Stimulated activated CD8-positive, alpha-beta memory T cell treated with anti-CD3 and anti-CD28 coated beads, Interleukin-7, amount 100 ng/mL, for 24 hours (primary cell): ENCODE measurements at regions not wholly inside any gene's neighbourhood (a gene's known extent, or its start where the extent isn't known, plus 50 kb on each side); places are given as distances from the start of the nearest gene placed in this dataset.

Source experiments
- DNase-seq: peaks from one replicate; pipeline ENCODE4 v3.0.0-alpha.2; 2020; ENCODE audit warnings: low read depth

DNA sequence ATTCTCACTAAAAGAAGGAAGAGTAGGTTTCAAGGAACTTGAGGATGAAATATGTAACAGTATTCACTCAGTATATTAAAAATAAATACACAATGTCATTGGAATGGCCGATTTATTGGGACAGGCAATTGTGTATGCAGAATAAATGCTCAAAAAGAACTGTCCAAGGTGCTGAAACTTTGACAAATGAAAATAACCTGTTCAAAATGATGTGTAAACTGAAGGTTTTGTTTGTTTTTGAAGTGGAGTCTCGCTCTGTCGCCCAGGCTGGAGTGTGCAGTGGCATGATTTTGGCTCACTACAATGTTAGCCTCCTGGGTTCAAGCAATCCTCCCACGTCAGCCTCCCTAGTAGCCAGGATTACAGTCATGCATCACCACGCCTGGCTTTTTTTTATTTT, 318.7 kb upstream of the RBFOX1 start:
- no peak for DNase-seq

DNA sequence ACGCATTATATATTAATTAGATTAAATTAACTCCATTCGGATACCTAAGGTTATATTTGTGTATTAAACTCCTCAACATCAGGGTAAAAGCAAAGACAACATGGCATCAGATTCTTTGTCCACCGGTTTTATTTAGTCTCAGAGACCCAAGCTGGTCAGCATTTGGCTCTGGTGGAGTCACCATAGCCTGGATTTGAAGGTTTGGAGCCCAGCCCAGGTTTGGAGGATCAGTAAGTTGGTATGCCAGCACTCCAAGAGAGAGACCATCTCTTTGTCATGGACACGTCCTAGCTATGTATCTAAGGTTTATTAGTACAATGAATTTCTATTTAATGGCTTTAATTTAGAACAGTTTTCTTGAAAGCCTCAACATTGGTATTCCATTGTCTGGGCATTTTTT, 328.4 kb upstream of the RBFOX1 start:
- no peak for DNase-seq

DNA sequence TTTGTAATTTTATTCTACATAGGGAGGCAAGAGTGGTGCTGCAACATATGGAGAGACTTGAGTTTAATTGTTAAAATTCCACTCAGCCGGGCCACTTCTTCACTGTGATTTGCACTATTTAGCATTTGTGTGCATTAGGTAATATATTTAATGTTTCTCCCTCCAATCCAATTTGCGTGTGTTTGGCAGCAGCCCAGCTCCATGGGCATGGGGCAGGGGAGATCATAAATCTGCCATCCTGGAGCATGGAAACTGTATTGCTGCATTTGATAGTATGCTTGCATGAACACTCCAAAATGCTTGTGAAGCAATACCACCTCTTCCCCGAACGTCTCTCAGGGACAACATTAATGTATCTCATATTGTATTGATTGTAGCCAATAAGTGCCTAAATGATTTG, 339.1 kb upstream of the RBFOX1 start:
- DNase-seq, result no peak

DNA sequence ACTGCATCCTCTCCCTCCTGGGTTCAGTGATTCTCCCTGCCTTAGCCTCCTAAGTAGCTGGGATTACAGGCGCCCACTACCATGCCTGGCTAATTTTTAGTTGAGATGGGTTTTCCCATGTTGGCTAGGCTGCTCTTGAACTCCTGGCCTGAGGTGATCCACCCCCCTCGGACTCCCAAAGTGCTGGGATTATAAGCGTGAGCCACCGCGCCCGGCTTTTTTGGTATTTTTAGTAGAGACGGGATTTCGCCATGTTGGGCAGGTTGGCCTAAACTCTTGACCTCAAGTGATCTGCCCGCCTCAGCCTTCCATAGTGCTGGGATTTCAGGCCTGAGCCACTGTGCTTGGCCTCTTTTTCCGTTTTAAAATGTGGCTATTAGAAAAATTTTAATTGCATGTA, 343.8 kb upstream of the RBFOX1 start:
- no peak for DNase-seq

DNA sequence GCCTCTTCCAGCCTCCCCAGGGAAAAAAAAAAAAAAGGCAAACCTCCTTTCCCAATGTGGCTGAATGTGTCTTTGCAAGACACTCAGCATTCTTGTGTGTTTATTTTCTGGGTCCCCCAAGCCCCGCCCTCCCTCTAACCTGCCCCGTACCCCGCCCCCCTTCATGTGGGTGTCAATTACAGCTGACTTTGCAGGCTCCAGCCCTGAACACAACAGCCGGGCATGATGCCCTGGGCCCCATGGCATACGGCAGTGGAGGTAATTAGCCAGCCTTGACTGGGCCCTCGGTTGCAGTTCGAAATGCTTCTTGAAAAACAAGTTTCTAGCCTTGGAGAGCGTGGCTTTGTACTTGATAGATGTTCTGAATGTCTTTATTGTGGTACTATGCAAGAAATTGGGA, 354.7 kb upstream of the RBFOX1 start:
- DNase-seq, result no peak

DNA sequence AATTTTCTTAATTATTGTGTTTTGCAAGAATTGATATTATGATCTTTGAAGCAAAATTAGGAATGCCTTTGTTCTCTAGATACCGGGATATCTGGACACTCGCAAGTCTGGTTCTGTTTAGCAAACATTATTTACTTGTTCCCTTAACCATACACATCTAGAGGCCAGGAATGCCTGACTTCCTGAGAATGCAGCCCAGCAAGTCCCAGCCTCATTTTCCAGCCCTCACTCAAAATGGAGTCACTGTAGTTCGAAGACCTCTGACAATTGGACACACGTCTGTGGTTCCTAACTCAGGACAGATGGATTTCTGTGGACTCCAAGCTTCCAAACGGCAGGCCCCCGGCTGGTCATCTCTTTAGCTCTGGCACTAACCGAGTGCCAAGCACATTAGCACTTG, 355.4 kb upstream of the RBFOX1 start:
- no peak for DNase-seq

DNA sequence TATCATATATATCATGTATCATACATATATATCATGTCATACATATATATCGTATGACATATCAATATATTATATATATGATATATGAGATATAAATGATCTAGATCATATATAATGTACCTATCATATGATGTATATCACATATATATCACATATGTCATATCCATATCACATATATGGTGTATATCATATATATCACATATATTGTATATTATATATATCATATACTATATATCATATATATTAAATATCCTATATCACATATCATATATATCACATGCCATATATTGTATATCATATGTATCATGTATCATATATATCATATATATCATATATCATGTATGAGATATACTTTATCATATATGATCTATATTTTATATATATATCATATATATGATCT, 355.9 kb upstream of the RBFOX1 start:
- DNase-seq, result no peak

DNA sequence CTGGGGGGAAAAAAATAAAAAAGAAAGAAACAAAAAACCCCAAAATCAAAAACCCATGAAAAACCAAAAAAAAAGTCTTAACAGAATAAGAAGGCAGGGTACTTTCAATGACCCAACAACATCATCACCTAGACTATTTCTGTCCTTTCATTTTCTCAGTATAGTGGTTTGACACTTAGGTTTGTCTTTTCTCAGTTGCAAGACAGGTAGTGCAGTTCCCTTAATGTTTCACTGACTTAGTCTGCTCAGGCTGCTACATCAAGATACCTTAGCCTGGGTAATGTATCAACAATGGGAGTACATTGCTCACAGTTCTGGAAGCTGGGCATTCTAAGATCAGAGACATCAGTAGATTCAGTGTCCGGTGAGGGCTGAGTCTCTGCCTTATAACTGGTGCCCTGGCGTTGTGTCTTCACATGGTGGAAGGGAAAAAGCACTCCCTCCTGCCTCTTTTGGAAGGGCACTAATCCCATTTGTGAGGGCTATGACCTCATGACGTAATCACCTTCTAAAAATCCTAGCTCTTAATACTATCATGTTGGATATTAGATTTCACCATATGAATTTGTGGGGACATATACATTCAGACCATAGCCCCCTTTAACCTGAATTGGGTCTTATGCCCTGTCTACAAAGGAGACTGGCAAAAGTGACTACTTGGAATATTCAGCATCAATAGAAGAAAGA, 362.3 kb upstream of the RBFOX1 start:
- DNase-seq, result no peak

DNA sequence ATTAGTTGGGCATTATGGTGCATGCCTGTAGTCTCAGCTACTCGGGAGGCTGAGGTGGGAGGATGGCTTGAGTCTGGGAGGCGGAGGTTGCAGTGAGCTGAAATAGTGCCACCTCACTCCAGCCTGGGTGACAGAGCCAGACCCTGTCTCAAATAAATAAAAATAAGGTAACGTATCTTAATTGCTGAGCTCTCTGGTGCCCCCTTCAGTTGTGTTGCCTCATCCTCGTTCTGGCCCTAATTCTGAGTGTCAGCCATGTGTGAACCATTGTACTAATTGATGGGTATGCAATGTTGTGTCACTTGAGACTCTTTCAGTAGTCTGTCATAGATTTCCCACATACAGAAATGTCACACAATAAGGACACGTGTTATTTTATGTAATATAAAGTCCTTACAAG, 363.1 kb upstream of the RBFOX1 start:
- no peak for DNase-seq

DNA sequence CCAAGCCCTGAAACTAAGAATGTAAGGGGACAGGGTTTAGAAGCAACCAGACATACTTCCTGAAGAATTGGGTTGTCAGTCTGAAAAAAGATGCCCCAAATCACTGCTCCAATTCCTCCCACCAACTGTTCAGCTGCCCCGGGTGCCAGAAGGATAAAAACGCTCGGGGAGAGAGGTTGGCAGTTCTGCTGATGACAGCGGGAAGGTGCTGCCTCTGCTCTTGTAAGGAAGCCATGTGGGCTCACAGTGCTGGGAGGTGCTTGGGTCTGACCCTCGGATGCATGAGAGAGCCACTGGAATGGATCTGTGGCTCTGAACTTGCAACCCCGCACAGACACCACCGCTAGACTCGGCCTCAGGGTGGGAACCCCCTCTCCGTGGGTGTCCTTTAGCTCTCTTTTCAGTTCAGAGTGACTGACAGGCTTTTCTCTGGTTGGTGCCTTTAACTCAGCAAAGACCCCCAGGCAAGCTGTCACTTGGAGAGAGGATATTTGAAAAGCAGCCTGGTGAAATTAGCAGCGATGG, 364.8 kb upstream of the RBFOX1 start:
- no peak for DNase-seq

DNA sequence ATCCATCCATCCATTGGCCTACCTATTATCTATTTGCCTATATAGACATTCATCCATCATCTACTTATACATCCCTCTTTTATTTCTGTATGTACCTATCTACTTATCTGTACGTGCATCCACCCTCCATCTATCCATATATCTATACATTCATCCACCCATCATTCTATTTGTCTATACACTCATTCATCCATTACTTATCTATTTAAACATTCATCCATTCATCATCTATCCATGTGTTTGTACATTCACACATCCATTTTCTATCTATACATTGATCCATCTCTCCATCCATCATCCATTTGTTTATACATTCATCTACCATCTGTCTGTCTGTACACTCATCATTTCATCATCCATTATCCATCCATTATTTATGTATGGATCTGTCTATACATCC, 365.7 kb upstream of the RBFOX1 start:
- no peak for DNase-seq

DNA sequence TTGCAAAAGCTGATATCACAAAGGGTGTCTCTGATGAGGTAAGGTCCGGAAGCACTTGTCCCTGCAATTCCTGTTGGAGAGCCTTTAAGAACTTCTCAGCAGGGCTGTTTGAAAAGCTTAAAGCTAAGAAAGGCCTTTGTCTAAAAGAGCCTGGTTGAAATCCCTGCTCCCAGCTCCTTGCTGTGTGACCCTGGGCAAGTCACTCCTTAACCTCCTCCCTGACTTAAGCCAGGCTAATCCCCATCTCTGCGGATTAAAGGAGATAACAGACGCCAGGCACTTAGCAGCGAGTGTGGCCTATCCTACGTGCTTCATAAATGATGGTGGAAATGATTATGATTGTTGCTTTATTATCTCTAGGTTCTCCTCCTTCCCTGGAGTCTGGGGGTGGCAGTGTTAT, 368.0 kb upstream of the RBFOX1 start:
- DNase-seq, result no peak

DNA sequence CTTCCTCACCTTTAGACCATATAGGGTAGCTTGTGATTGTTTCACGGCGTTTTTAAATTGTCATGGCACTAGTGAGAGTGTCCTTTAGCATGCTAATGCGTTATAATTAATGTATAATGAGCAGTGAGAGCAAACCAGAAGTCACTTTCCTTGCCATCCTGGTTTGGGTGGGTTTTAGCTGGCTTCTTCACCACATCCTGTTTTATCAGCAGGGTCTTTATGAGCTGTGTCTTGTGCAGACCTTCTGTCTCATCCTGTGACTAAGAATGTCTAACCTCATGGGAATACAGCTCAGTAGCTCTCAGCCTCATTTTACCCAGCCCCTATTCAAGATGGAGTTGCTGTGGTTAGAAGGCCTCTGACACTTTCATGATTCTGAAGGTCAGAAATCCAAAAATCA, 370.9 kb upstream of the RBFOX1 start:
- DNase-seq, result no peak

DNA sequence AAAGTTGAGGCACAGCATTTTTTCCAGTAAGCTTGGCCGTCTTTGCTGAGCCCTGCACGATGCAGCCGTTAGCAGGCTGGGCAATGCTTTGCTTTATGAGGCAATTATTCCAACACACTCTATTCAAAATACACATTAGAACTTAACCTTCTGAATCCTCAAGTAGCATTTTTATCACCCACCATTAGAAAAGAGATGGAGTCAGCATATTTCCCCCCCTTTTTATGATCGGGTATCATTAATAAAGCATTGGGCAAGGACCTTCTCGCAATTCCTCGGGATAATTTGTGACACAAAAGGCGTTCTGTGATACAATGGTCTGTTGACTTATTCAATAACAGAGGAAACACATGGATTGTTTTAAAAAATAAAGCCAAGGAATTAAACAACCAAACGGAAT, 374.5 kb upstream of the RBFOX1 start:
- no peak for DNase-seq

DNA sequence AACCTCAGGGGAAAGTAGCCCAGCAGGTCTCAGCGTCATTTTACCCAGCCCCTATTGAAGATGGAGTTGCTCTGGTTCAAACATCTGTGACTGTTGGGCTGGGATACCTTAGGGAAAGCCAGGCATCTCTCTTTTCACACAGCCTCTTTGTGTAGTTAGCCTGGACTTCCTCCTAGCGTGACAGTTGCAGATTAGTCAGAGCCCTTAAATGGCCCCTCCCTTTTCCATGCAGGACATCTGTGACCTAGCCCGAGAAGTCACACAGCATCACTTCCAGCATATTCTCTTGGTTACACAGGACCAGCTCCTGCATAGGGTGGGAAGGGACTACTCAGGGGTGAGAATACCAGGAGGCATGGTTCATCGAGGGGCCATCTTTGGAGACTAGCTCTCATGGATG, 375.0 kb upstream of the RBFOX1 start:
- no peak for DNase-seq

DNA sequence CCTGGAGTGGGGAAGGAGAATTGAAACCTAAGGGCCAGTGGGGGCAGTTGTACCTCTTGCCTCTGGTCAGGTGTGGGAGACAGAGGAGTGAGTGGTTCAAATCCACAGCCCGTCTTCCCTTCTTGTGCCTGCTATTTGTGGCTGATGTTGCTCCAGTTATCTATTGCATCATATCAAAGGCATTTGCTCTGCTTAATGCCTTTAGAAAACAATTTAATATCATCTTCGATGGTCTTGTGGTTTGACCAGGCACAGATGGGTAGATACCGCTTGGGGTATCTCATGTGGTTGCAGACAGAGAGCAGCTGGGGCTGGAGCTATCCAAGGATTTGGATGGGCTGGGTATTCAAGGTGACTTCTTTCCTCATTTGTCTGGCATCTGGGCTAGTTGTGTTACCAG, 376.1 kb upstream of the RBFOX1 start:
- DNase-seq, result no peak

DNA sequence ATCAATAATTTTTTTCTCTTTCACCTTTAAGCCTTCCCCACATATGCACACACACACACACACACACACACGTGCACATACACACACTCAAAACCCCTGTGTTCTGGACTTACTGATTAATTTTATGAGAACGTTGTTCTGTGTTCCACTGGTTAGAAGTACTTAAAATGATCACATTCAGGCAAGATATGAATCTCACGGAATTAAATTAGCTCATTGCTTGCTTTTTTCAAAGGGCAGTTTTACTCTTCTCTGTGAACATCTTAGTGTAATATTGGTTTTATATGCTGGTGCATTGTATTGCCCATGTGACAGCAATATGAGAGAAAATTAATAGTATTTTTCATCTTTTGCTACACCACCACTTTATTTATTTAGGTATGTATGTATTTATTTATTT, 377.3 kb upstream of the RBFOX1 start:
- DNase-seq, result no peak

DNA sequence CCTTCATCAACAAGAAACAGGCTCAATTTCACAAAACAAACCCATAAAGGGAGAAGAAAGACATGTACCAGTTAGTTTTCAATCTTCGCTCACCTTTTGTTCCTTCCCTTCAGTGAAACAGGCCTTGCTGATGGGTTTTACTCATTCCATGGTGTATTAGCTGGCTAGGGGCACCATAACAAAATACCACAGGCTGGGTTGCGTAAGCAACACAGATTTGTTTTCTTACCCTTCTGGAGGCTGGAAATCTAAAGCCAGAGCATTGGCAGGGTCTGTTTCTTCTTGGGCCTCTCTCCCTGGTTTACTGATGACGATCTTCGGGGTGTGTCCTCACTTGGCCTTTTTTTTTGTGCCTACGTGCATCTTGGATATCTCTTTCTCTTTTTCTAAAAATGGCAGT, 383.4 kb upstream of the RBFOX1 start:
- DNase-seq, result no peak

DNA sequence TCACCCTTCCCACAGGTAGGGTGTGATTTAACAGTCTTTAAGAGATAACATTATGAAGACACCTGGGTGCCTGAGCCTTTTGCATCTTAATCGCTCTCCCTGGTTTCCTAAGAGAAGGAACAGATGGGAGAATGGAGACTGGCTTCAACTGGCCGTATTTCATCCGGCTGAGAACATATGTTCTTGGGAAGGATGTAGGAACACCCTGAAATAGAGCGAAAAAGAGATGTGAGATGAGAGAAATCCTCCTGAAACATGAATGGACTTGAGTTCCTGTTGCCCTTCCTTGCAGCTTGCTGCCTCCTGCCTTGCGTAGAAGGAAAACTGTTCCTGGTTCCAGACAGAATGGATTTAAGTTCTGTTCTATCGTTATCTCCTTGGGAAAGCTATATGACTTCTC, 385.4 kb upstream of the RBFOX1 start:
- no peak for DNase-seq

DNA sequence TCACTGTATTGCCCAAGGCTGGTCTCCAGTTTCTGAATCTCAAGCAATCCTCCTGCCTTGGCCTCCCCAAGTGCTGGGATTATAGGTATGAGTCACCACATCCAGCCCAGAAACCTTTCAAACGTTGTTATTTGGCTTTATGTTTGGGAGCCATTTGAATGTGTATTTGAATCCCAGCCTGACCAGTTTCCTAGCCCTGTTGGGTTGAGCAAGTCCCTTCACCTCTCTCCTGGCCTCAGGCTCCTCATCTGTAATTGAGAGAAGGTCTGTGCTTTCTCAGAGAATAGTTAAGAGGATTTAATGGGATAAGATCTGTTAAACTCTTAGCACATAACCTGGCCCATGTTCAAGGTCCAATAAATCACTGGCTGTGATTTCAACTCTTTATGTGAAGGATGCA, 385.8 kb upstream of the RBFOX1 start:
- no peak for DNase-seq

DNA sequence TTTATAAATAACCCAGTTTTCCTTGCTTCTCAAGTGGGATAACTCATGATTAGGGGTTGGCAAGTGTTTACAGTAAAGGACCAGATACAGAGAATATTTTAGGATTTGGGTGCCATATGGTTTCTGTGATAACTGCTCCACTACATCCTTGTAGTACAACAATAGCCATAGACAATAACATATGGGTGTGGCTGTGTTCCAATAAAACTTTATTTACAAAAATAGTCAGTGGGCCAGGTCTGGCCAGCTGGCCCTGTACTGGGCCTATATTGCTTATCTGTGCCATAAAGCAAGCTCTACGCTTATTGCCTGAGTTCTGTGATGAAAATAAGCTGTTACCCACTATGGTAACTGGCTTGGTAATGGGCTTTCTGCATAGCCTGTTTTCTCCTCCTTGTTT, 386.5 kb upstream of the RBFOX1 start:
- DNase-seq, result no peak

DNA sequence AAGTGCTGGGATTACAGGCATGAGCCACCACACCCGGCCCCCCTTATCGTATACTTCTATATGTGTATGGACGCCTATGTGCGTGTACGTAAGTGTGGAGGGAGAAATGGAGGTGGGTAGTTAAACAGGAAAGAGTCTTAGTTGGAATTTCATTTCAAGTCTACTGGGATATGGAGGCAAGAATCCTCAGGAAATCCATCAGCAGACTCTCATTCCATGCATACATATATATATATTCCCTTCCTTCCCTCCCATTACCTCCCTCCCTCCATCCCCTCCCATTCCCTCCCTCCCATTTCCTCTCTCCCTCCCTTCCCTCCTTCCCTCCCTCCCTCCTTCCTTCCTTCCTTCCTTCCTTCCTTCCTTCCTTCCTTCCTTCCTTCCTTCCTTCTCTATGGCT, 391.7 kb upstream of the RBFOX1 start:
- DNase-seq, result no peak

DNA sequence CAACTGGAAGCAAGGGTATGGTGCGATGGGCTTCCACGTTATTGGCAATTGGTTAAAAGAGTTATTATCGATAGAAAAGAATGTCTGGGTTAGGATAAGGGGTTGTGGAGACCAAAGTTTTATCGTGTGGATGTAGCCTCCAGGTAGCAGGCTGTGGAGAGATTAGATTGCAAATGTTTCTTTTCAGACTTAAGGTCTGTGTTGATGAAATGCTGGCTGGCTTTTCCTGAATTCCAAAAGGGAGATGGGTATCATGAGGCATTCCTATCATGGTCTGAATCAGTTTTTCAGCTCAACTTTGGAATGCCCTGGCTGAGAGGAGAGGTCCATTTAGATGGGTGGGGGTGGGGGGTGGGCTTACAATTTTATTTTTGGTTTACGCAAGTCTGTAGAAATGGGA, 395.0 kb upstream of the RBFOX1 start:
- no peak for DNase-seq

DNA sequence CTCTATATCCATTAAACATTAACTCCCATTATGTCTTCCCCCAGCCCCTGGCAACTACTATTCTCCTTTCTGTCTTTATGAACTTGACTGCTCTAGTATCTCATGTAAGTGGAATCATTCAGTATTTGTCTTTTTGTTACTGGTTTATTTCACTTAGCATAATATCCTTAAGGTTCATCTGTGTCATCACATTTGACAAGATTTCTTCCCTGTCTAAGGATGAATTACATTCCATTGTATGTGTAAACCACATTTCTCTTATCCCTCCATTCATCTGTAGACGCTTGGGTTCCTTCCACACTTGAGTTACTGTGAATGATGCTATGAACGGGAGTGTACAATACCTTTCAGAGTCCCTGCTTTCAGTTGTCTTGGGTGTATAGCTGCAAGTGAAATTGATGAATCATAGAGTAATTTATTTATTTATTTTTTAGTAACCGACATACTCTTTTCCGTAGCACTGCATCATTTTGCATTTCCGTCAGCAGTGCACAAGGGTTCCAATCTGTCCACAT, 399.7 kb upstream of the RBFOX1 start:
- DNase-seq, result no peak
